KMS-11 (cell line): ENCODE measurements at regions not wholly inside any gene's neighbourhood (a gene's known extent, or its start where the extent isn't known, plus 50 kb on each side); places are given as distances from the start of the nearest gene placed in this dataset.
"Not testable (repeated sequence)": the region's sequence is repeated elsewhere in the genome, so short reads cannot be mapped to it uniquely, and the experiment has no call there.

Experiments
- H2AFZ ChIP-seq: fragments of 200-600 bp; sonication (generic); 2 replicates; pipeline ENCODE4 v1.6.1; 2016; ENCODE audit warnings: antibody characterized with exemption, mixed run types, low read depth
- H3K27ac ChIP-seq: fragments of 200-600 bp; sonication (generic); 2 replicates; pipeline ENCODE4 v1.6.1; 2016; ENCODE audit warnings: mild to moderate bottlenecking, mixed run types
- H3K27me3 ChIP-seq: fragments of 200-600 bp; sonication (generic); 2 replicates; pipeline ENCODE4 v1.6.1; 2017; ENCODE audit warnings: mild to moderate bottlenecking, low read depth, mixed run types, moderate library complexity; ENCODE audit not compliant: insufficient read depth
- H3K36me3 ChIP-seq: fragments of 200-600 bp; sonication (generic); 2 replicates; pipeline ENCODE4 v1.6.1; 2017; ENCODE audit warnings: mild to moderate bottlenecking, mixed run types; ENCODE audit not compliant: insufficient read depth
- H3K4me1 ChIP-seq: fragments of 200-600 bp; sonication (generic); 2 replicates; pipeline ENCODE4 v1.6.1; 2016; ENCODE audit warnings: mild to moderate bottlenecking, low read depth, mixed run types; ENCODE audit not compliant: poor library complexity, severe bottlenecking
- H3K4me2 ChIP-seq: fragments of 200-600 bp; sonication (generic); 2 replicates; pipeline ENCODE4 v1.7.0; 2016; ENCODE audit warnings: mild to moderate bottlenecking, mixed run types
- H3K4me3 ChIP-seq: fragments of 200-600 bp; sonication (generic); IDR thresholded peaks from 2 replicates; pipeline ENCODE4 v1.6.1; 2017; ENCODE audit warnings: low read depth, low read length, mixed read lengths; ENCODE audit not compliant: insufficient read depth
- H3K79me2 ChIP-seq: fragments of 200-600 bp; sonication (generic); 2 replicates; pipeline ENCODE4 v1.6.1; 2016; ENCODE audit warnings: low read depth, mixed run types; ENCODE audit not compliant: insufficient read depth
- H3K9ac ChIP-seq: fragments of 200-600 bp; sonication (generic); 2 replicates; pipeline ENCODE4 v1.6.1; 2016; ENCODE audit warnings: mild to moderate bottlenecking, mixed run types
- H4K20me1 ChIP-seq: fragments of 200-600 bp; sonication (generic); 2 replicates; pipeline ENCODE4 v1.6.1; 2016; ENCODE audit warnings: mild to moderate bottlenecking, mixed run types; ENCODE audit not compliant: insufficient read depth
- TF ChIP-seq, protein P1 (sequence below): fragments of 200-600 bp; sonication (generic); conservative IDR thresholded peaks from 2 replicates; pipeline ENCODE4 v1.6.1; 2017; ENCODE audit warnings: low read depth, mild to moderate bottlenecking, antibody characterized with exemption, low read length, moderate library complexity, mixed read lengths

DNA sequence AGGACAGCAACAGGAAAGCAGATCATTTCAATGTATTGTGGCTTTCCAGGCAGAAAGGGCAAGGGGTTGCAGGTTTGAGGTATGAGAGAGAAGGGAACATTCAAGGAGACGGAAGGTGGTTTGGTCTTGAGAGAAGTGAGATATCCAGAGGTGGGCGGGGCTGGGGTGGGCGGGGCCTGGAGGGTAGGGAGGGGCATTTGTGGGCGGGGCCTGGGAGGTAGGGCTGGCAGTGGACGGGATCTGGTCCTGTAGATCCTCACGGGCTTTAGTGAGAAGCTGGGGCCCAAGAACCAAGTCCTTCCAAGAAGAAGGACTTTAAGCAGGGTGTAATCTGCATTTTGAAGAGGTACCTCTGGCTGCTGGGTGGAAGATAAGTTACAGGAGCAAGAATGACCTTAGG is 199.2 kb downstream of the MN1 start:
- no peak overlapping the region for H3K27ac ChIP-seq
- H4K20me1 ChIP-seq: no peaks in the 10 kb centered on the region
- TF ChIP-seq, protein P1, sequence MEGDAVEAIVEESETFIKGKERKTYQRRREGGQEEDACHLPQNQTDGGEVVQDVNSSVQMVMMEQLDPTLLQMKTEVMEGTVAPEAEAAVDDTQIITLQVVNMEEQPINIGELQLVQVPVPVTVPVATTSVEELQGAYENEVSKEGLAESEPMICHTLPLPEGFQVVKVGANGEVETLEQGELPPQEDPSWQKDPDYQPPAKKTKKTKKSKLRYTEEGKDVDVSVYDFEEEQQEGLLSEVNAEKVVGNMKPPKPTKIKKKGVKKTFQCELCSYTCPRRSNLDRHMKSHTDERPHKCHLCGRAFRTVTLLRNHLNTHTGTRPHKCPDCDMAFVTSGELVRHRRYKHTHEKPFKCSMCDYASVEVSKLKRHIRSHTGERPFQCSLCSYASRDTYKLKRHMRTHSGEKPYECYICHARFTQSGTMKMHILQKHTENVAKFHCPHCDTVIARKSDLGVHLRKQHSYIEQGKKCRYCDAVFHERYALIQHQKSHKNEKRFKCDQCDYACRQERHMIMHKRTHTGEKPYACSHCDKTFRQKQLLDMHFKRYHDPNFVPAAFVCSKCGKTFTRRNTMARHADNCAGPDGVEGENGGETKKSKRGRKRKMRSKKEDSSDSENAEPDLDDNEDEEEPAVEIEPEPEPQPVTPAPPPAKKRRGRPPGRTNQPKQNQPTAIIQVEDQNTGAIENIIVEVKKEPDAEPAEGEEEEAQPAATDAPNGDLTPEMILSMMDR: no peak
- H3K4me3 ChIP-seq: no peak overlapping the region
- no peaks in the 10 kb centered on the region for H3K4me1 ChIP-seq
- no peak overlapping the region for H3K4me2 ChIP-seq
- no peaks in the 10 kb centered on the region for H3K79me2 ChIP-seq
- no peaks in the 10 kb centered on the region; the same call in 1 of the 2 replicates for H3K27me3 ChIP-seq
- H3K36me3 ChIP-seq: no peaks in the 10 kb centered on the region
- H3K9ac ChIP-seq: no peak overlapping the region
- no peak overlapping the region for H2AFZ ChIP-seq

DNA sequence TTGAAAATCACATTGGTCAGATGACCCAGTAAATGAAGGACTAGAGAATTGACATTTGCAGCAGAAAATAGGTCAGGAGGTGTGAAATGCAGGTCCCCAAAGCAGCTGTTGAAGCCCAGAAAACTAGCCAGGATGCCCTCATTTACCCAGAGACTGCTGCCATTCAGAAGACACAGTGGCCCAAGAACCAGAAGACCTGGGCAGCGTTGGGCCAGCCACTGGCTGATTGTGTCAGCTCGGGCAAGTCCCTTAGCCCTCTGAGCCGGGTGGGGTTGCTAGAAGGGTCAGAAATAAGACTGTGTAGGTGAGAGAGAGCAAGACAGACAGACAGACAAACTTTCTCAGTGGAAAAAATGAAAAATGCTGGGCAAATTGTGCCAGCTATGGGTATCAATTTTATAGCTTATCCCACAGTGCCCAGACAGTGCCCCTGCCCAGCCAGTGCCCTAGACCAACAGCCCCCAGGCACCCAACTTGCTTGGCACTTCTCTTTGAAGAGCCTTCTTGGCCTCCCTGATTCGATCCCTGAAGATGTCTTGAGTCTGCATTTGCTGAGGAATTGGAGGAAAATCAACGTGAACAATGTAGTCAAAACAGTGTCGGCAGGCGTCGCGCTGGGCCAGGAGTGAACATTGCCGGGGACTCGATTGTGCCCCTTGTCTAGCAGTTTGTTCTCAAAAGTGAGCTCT is 198.3 kb downstream of the MN1 start:
- Histone ChIP-seq H3K9ac (no peak overlapping the region), H3K4me1 (no peaks in the 10 kb centered on the region), H2AFZ (no peak overlapping the region), H3K27me3 (no peaks in the 10 kb centered on the region; the same call in 1 of the 2 replicates), H3K27ac (no peak overlapping the region), H3K4me3 (no peak overlapping the region), H3K4me2 (no peak overlapping the region), H3K36me3 (no peaks in the 10 kb centered on the region), H3K79me2 (no peaks in the 10 kb centered on the region), H4K20me1 (no peaks in the 10 kb centered on the region)
- TF ChIP-seq, protein P1: no peak

DNA sequence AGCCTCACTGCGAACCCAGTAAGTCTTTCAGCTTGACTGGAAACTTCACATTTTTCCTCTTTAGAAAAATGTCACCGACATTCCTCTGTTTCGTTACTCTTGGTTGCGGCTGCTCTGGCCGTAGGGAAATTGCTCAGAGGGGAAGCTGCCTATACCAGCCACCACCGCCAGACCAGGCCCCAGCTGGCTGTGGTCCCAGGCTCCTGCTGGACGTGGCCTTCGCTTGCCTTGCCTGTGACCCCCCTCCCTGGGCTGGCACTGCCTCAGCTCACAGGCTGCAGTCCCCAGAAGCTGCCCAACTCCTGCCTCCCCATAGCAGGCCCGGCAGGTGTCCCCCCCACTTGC is 197.8 kb downstream of the MN1 start:
- Histone ChIP-seq H3K36me3 (no peaks in the 10 kb centered on the region), H3K79me2 (no peaks in the 10 kb centered on the region), H3K4me2 (no peak overlapping the region), H4K20me1 (no peaks in the 10 kb centered on the region), H3K4me3 (no peak overlapping the region), H2AFZ (no peak overlapping the region), H3K27me3 (no peaks in the 10 kb centered on the region; the same call in 1 of the 2 replicates), H3K4me1 (no peaks in the 10 kb centered on the region), H3K27ac (no peak overlapping the region), H3K9ac (no peak overlapping the region)
- TF ChIP-seq, protein P1: no peak

DNA sequence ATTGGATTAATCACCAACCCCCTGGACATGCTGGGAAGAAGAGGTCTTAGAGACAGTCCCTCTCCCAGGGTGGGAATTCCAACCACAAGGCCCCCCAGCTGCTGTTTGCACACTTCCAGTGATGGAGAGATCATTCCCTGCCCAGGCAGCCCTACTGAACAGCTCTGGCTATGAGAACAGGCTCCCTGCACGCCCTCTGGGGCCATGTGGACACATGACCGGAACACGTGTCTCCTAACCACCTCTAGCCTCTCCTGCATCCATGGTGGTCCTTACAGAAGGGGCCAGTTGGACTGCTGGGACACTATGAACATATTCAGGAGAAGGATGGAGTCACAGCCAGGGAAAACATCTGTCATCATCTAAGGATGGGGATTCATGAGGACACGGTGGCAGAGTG is 196.2 kb downstream of the MN1 start:
- Histone ChIP-seq H3K4me2 (no peak overlapping the region), H3K4me1 (no peaks in the 10 kb centered on the region), H3K27ac (no peak overlapping the region), H3K4me3 (no peak overlapping the region), H3K9ac (no peak overlapping the region), H3K79me2 (no peaks in the 10 kb centered on the region), H3K27me3 (no peaks in the 10 kb centered on the region; the same call in 1 of the 2 replicates), H3K36me3 (no peaks in the 10 kb centered on the region), H4K20me1 (no peaks in the 10 kb centered on the region), H2AFZ (no peak overlapping the region)
- TF ChIP-seq, protein P1: no peak

DNA sequence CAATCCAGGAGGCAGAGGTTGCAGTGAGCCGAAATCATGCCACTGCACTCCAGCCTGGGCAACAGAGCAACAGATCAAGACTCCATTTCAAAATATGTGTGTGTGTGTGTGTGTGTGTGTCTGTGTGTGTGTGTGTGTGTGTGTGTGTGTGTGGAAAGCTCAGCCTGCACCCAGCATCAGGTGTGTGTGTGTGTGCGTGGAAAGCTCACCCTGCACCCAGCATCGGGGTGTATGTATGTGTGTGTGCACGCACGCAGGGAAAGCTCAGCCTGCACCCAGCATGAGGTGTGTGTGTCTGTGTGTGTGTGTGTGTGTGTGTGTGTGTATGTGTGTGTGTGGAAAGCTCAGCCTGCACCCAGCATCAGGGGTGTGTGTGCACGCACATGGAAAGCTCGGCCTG is 193.8 kb downstream of the MN1 start:
- H4K20me1 ChIP-seq, H2AFZ ChIP-seq, H3K9ac ChIP-seq, H3K4me2 ChIP-seq, H3K79me2 ChIP-seq, H3K27me3 ChIP-seq, H3K4me1 ChIP-seq, H3K4me3 ChIP-seq, H3K27ac ChIP-seq, H3K36me3 ChIP-seq: not testable (repeated sequence)
